ENCODE measurements at regions not wholly inside any gene's neighbourhood (a gene's known extent, or its start where the extent isn't known, plus 50 kb on each side); places are given as distances from the start of the nearest gene placed in this dataset.

GRCh38 chr4:116882503-116882902 lies 202.9 kb downstream of the TRAM1L1 start:
- H2AK9ac ChIP-seq (replicated peaks; ENCODE audit: low read depth, low read length, poor library complexity), result no peak overlapping the region
- no peak overlapping the region for H3K4me2 ChIP-seq (ENCODE audit: low read depth, low read length)
- ATAC-seq (ENCODE audit: low read depth), result no peak
- no peaks in the 10 kb centered on the region for H3K27me3 ChIP-seq (ENCODE audit: control insufficient read depth, insufficient read depth, low read length)
- no CpG with 5 or more reads among the region's 3 CpGs for WGBS, 2 experiments (ENCODE audit: extremely low coverage in 2 of 2, insufficient read length in 1 of 2)
- H2BK120ac ChIP-seq (ENCODE audit: low read depth, low read length), result no peak overlapping the region
- ChIA-PET POLR2A (ENCODE audit: unreplicated experiment) (no interaction called here), CTCF (no interaction called here)
- no peak overlapping the region for H4K91ac ChIP-seq (ENCODE audit: insufficient read depth, low read depth, low read length)
- H3K4ac ChIP-seq (ENCODE audit: low read depth, low read length), result no peak overlapping the region
- no peak overlapping the region for H3K4me3 ChIP-seq (ENCODE audit: insufficient read depth, low read depth, low read length)
- dilution Hi-C loops (cut with HindIII; ENCODE audit: low sequenced_read_pairs, unreplicated experiment), result no loop called here
- no peak overlapping the region for H3K9ac ChIP-seq (ENCODE audit: low read depth, low read length)
- intact Hi-C loops (cut with micrococcal nuclease), result no loop called here
- no peak overlapping the region for H2BK5ac ChIP-seq (ENCODE audit: low read depth, low read length, poor library complexity, severe bottlenecking)
- H3K9me1 ChIP-seq (ENCODE audit: insufficient read depth, low read length), result no peaks in the 10 kb centered on the region
- H2BK15ac ChIP-seq (ENCODE audit: low read depth, low read length), result no peak overlapping the region
- no peak overlapping the region for H4K5ac ChIP-seq (ENCODE audit: low read depth, low read length)
- H4K20me1 ChIP-seq (ENCODE audit: insufficient read depth, low read length), result no peaks in the 10 kb centered on the region
- H3K27ac ChIP-seq (ENCODE audit: insufficient read depth, low read length), result no peak overlapping the region
- H3K79me1 ChIP-seq (ENCODE audit: low read depth in 1 of 2, low read length in 2 of 2), result no peaks in the 10 kb centered on the region
- no peak for DNase-seq
- H3K18ac ChIP-seq (ENCODE audit: low read depth, low read length), result no peak overlapping the region
- no TSS peak for BruUV-seq (replicated peaks)
- no peak overlapping the region for H2AFZ ChIP-seq (replicated peaks; ENCODE audit: low read length, poor library complexity)
- no peaks in the 10 kb centered on the region for H3K4me1 ChIP-seq (ENCODE audit: control insufficient read depth, insufficient read depth, low read length)
- H3K56ac ChIP-seq (ENCODE audit: extremely low read depth, insufficient read depth, low read length), result no peak overlapping the region
- H3K36me3 ChIP-seq (ENCODE audit: control insufficient read depth, insufficient read depth, low read length), result no peaks in the 10 kb centered on the region
- in situ Hi-C loops (cut with MboI; ENCODE audit: low sequenced_read_pairs), result no loop called here
- H4K8ac ChIP-seq (ENCODE audit: low read depth in 2 of 2, low read length in 2 of 2), result no peak overlapping the region
- H3K14ac ChIP-seq (replicated peaks; ENCODE audit: low read depth, low read length), result no peak overlapping the region
- no peak overlapping the region for H3K23ac ChIP-seq (ENCODE audit: low read depth, low read length)
- no peak overlapping the region for H2AK5ac ChIP-seq (ENCODE audit: low read depth, low read length)
- TF ChIP-seq CEBPB (IDR thresholded peaks at IDR 0.05; ENCODE audit: low read depth, low read length) (no peak), FOS (IDR thresholded peaks at IDR 0.05; ENCODE audit: low read depth, low read length) (no peak), MAFK (IDR thresholded peaks at IDR 0.05; ENCODE audit: low read depth, low read length) (no peak), MXI1 (IDR thresholded peaks at IDR 0.05; ENCODE audit: borderline replicate concordance, low read depth, low read length) (no peak), RCOR1 (IDR thresholded peaks at IDR 0.05; ENCODE audit: insufficient replicate concordance, low read length) (no peak), RFX5 (IDR thresholded peaks at IDR 0.05; ENCODE audit: low read depth, low read length) (no peak), NFE2L2 (IDR thresholded peaks at IDR 0.05; ENCODE audit: low read depth, low read length) (no peak), CHD1 (IDR thresholded peaks at IDR 0.05; ENCODE audit: low read depth, low read length) (no peak), ELK1 (IDR thresholded peaks at IDR 0.05; ENCODE audit: borderline replicate concordance, low read depth, low read length) (no peak), RAD21 (IDR thresholded peaks at IDR 0.05; ENCODE audit: low read length) (no peak), BHLHE40 (IDR thresholded peaks at IDR 0.05; ENCODE audit: low read depth, low read length) (no peak), MAZ (IDR thresholded peaks at IDR 0.05; ENCODE audit: borderline replicate concordance, low read depth, low read length) (no peak), CTCF (conservative IDR thresholded peaks at IDR 0.05; ENCODE audit: low read depth, low read length) (no peak), POLR2A (IDR thresholded peaks at IDR 0.05; ENCODE audit: low read depth, low read length) (no peak)
- peaks cover 4% of the 10 kb centered on the region; the same call in 1 of the 2 replicates for H3K9me3 ChIP-seq (ENCODE audit: control insufficient read depth, insufficient read depth, low read length)
- no peak overlapping the region for H2BK20ac ChIP-seq (ENCODE audit: low read depth, low read length)

All from IMR-90 (cell line).